ACHN (cell line): ENCODE measurements at regions not wholly inside any gene's neighbourhood (a gene's known extent, or its start where the extent isn't known, plus 50 kb on each side); places are given as distances from the start of the nearest gene placed in this dataset.

Source experiments
- DNase-seq: peaks from one replicate; pipeline ENCODE4 v3.0.0-alpha.2; 2015
- in situ Hi-C: cut with HindIII; loops from 2 replicates; pipeline ENCODE4 v1.10.0; 2017; ENCODE audit warnings: low sequenced_read_pairs, low pct_ligation_motif_present, low pct_unique_long_range_greater_than_20kb

DNA sequence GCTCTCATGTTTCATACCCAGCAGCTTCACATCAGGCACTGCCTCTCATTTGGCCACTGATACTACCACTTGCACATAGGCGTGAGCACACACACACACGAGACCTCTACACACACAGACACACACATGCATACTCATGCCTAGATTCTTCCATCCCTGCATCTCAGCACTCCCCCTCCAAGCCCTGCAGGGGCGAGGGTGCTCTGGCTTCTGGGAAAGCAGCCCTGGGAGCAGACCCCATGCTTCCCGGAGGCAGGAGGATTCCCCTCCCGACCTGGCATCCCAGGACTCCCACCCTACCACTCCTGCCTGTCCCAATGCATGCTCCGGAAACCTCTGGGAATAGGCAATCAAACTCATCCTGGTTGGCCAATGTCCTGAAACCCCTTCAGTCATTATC lies 89.1 kb upstream of the SMNDC1 start:
- in situ Hi-C loops, result no loop called here
- DNase-seq, result no peak

DNA sequence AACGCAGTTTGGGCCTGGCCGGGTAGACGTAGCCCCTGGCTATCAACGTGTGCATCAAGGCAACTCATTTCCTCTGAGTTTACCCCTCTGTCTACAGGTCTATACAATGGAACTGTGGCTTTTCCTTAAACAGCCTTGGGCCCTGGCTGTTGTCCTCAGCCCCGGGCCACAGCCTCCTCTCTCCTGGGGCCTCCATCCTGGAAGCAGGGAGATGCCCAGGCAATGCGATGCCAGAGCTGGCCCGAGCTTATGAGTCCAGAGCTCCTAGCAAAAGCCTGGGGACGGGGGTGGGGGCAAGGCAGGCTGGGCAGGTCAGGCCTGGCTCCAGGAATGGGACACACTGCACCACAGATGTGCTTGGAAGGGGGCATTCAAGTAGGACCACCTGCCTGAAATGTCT lies 89.6 kb upstream of the SMNDC1 start:
- no peak for DNase-seq
- in situ Hi-C loops, result no loop called here

DNA sequence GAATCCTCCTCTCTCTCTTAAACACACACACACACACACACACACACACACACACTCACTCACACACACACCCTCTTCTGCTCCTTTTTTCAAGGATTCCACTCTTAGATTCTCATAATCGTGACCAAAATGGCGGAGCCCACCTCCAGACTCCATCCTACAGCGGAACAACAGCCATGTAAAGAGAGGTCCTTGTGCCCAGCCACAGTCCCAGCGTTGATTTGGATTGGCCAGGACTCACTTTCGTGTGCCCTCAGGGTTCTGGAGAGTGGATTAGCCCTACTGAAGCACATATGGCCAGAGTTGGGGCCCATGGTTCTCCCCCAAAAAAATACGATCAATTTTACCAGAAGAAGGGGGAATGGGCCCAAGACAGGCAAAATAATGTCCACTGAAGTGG lies 90.2 kb upstream of the SMNDC1 start:
- in situ Hi-C loops, result no loop called here
- DNase-seq, result no peak

DNA sequence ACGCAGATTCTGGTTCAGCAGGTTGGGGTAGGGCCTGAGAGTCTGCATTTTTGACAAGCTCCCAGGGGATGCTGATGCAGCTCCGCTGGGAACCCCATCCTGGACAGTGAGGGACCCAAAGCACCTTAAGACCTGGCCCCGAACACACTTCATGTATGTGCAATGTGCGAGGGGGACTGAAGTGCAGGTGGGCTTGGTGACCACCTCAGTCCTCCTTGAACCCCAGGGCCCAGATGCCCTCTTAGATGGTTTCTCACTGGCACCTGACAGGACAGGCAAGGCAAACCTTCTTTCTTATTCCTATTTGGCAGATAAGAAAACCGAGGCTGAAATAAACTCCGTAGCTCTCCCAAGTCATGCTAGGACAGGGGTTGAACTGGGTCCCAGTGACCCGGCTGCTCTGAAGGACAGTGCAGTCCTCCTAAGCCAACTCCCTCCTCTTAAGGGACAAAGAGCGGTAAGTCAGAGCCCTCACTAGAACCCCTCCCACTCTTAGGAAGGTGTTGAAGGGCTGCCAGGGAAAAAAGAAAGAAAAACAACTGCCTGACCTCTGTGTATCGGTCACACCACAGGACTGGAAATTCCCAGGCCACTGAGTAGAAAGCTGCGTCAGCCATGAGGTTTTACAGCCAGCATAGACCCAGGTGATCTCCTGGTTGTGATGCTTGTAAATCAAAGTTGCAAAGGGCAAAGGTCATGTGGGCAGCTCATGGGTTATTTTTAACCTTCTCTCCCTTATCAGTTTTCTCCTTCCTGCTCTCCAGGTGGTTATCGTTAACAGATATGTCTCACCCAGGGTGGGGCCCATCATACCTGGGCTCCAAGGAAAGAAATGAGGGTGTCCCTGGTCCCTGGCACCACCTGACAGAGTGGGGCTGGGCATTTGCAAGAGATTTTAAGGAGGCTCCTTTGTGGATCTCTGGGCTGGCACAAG lies 90.9 kb upstream of the SMNDC1 start:
- in situ Hi-C loops, result no loop called here
- DNase-seq, result peak; percentile 79

DNA sequence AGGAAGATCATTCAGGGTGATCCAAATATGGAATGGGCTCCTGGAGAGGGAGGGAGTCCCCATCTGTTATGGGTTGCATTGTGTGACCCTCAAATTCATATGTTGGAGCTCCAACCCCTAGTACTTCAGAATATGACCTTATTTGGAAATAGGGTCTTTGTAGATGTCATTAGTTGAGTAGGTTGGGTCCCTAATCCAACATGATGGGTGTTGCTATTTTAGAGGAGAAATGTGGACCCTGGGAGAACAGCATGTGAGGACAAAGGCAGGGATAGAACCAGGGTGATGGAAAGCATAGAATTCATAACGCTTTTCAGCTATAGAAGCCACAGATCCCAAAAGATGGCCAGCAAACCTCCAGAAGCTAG lies 91.5 kb upstream of the SMNDC1 start:
- DNase-seq, result no peak
- in situ Hi-C loops, result no loop called here

DNA sequence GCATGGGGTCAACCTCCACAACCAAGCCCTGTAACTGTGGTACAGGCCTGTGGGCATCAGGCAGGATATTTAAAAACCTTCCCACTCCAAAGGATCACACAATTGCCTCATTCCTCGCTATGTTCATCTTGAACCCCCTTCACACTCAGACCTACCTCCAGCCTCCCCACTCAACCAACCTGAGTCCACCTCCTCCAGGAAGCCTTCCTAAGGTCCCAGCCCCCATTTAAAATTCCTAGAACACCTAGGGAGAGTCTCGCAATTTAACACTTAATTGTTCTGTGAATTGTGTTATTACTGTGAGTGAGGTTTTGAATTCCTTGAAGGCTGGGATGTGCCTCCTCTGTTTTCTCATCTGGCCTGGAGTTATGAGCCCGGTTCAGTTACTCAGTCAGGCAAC lies 93.1 kb upstream of the SMNDC1 start:
- no peak for DNase-seq
- in situ Hi-C loops, result no loop called here

DNA sequence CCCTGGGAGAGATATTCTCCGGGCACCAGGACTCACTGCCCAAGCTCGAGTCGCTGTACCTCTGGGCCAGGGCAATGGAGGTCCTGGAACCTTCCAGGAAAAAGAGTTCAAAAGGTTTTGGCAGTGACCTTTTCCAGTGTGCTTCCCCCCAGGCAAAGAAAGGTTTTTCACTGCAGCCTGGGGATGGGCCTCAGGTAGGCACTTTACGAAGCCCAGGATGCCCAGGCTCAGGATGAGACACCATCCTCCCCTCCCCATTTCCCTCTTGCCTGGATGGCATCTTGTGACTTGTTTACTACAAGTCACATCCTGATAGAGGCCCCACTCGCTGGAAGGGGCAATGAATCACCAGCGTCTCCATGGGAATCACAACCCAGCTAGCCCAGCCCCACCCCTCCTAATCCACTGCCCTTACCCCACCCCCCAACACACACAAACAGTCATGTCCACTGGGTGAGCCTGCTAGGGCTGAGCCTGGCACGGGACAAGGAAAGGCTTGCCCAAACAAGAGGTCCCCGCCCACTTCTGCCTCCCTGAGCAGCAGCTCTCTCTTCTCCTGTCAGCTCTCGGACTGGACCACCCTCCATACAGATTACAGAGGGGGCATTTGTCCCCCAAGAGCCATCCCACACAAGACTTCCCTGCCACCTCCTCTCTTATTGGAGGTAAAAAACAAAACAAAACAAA lies 93.8 kb upstream of the SMNDC1 start:
- in situ Hi-C loops, result no loop called here
- DNase-seq, result peak; percentile 98

DNA sequence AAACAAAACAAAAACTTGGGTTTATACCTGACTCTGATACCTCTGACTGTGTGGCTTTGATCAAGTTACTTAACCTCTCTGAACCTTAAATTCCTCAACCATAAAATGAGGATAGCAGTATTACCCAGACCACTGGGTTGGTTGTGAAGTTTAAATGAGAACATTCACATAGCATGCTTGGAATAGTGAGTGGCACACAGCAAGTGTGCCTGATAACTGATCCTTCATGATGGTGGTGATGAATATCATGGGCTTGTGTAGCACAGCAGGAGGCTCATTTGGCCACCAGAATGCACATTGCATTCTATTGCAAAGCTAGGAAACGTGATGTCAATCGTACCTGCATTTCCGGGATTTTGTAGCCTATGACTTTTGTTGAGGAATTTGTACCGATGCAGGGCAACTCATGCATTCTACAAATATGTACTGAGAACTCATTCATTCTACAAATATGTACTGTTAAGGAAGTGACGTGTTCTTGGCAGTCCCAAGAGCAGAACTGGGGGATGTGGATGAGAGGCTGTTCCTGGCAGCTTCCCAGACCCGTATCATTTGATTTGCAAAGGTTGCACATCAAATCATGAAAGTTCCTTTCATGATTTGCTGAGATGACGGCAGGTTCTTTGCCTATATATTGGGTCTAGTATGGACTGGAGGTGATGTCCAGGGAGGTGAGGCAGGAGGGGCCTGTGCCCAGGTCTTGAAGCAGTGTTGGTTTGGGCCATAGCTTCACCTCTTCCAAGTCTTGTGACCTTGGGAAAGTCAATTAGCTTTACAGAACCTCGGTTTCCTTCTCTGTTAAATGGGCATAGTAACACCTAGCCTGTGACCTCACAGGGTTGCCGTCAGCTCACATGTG lies 94.6 kb upstream of the SMNDC1 start:
- peak; percentile 98 for DNase-seq
- in situ Hi-C loops, result no loop called here

DNA sequence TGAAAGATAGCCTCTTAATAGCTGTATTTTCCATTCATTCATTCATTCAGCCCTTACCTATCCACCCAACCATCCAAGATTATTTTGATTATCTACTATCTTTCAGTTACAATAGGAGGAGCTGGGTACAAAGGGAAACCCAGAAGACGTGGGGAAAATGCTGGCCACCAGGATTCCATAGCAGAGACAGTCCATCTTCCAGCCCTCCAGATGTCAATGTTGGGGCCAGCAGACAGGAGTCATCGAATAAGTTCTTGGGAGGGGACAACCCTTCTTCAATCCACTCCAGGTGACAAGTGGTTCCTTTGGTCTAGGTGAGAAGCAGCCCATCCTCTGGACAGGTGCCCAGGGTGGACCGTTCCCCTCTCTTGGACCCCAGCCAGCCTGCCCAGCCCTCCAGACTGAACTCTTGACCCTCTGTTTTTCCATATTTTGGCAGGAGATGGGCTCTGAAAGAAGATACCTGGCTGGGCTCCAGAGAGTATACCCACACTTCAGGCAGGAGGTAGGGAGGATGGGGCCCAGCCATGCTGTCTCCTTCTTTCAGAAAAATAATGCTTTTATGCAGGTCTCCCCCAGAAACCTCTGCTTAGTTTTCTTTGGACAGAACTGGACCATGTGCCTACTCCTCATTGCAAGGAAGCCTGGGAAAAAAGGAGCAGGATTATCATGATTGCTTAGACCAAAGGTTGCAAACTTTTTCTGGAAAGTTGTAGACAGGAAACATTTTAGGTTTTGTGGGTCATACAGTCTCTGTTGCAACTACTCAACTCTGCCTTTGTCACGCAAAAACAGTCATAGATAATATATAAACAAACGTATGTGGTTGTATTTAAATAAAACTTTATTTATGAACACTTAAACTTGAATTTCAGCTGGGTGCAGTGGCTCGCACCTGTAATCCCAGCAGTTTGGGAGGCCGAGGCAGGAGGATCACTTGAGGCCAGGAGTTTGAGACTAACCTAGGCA lies 95.5 kb upstream of the SMNDC1 start:
- DNase-seq, result no peak
- in situ Hi-C loops, result no loop called here

DNA sequence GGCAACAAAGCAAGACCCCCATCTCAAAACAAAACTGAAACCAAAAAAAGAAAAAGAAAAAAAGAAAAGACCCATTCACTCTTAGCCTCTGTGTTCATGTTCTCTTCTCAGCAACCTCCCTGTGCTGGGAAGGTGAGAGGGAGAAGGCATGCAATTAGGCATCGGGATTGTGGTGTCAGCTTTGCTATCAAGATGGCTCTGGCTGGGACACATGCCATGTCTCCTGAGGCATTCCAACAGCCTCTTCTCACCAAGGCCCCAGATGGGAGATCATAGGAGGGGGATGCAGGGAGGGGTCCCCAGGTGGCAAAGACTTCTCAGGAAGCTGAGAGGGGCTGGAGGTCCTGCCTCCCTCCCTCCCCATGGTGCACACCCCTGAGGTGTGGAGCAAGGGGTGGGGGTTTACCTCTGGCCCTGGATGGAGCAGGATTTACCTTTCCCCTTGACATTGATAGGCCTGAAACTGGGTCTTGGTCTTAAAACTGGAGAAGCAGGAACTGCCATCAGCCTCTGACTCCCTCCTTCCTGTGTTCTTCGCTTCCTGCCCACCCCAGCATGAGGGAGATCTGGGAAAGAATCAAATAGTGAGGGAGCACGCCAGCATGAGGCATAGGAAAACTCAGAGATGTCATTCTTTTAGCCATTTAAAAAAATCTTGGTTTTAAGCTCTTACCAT lies 96.2 kb upstream of the DUSP5 start:
- in situ Hi-C loops, result no loop called here
- no peak for DNase-seq

DNA sequence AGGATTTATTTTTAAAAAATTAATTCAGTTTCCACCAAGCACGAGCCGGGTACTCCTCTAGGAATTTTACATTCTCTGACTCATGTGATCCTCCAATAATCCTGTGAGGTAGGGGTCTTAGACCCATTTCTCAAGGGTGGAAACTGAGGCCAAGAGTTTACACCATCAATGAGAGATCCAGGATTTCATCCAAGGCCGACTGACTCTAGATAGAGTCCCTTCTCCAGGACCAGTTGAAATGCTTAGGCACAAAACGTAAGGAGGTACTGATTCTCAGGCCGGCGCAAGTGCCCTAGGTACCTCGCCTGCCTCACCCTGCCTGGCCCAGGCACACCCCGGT lies 95.7 kb upstream of the DUSP5 start:
- no peak for DNase-seq
- in situ Hi-C loops, result no loop called here

DNA sequence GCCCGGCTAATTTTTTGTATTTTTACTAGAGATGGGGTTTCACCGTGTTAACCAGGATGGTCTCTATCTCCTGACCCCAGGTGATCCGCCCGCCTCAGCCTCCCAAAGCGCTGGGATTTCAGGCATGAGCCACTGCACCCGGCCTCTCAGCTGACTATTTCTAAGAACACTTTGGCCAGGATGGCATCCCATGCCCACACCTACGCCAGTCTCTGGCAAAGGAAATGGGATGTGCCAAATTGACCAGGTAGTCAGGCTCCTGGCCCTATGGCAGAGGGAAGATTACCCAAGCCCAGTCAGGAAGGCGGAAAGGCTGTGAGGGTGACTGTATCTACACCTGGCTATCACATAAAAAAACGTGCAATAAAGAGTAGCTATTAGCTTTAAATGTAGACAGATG lies 94.1 kb upstream of the DUSP5 start:
- in situ Hi-C loops, result no loop called here
- no peak for DNase-seq

DNA sequence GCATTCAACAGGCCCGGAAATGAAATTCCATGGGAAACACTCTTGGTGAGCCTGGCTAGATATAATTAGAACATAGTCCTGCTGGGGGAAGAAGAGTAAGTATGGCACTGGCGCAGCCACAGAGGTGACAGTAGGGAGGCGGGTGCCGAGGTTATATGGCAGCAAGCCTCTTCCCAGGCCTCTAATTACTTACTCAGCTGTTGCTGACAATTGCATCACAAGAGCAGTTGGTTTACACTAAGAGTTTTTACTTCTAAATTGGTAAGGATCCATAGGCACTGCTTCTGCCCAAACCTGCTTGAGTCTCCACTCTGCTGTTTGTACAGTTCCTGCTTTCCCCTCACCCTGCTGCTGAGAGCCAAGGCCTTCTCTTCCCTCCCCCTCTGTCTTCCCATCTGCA lies 93.3 kb upstream of the DUSP5 start:
- in situ Hi-C loops, result no loop called here
- DNase-seq, result no peak

DNA sequence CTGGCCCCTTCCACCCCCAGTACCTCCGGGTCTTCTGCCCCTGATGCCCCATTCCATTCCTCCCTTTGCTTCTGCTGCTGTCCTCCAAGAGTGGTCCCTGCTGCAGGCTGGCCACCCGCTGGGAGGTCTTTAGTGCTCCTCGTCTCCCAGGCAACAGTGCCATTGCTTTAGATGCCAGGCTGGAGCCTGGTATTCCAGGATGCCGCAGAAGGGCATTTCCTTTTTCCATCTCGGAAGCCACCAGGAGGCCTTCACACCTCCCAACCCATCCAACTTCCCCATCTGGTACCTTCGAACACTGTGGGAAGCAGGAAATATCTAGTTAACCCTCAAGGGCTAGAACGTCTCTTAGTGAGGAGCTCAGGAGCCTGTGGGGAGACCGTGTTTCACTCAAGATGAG lies 92.9 kb upstream of the DUSP5 start:
- in situ Hi-C loops, result no loop called here

DNA sequence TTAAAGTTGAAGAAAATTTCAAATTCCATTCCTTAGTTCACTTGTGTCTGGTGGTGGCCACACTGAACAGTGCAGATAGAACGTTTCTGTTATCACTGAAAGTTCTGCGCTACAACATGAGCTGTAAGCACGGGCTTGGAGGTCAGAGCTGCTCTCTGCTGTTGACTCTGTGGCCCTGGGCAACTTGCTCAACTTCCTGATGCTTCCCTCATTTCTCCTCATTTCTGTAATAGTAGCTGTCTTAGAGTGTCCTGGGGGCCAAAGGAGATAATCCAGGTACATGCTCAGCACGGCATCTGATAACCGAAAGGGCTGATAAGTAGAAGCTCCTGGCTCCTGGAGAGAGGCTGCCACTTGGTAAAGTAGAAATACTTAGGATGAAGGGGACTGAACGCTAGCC lies 92.3 kb upstream of the DUSP5 start:
- in situ Hi-C loops, result no loop called here
- no peak for DNase-seq

More for the DNA sequence above, 92.9 kb upstream of the DUSP5 start:
- no peak for DNase-seq

DNA sequence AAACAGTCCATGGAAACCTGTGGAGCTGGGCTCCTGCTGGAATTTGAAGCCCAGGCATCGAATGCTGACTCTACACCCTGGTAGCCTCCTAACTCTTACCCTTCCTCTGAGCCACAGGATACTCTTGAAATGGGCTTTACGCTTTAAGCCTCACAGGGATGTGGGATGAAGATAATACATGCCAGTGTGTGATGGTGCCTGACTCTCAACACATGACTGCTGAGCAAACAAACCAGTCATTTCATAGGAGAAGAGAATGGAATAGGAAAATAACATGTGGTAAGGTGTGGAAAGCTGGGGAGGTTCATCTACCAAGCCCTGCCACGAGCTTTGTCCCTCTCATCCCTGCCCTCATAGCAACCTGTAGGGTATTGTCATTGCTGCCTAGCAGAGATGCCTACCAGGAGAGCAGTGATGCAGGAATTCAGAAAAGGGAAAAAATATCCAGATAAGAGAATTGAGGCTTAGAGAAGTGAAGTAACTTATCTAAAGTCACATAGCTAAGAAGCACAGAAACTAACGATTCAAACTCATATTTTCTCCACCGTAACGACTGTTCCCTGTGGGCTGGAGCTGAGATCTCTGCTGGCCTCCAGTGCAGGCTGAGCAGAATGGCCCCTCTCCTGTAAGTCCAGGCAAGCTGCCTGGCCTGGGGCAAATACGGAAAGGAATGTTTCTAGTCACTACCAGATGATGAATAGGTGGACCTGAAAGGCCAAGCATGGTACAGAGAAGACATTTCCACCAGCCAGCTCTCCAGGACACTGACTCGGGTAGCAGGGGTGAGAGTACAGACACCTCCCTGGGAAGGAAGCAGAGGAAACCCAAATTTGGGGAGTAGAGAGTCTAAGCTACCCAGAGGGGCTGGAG lies 90.2 kb upstream of the DUSP5 start:
- in situ Hi-C loops, result no loop called here
- peak; percentile 22 for DNase-seq
